HCT116 (cell line): ENCODE measurements at regions not wholly inside any gene's neighbourhood (a gene's known extent, or its start where the extent isn't known, plus 50 kb on each side); places are given as distances from the start of the nearest gene placed in this dataset.

Source experiments
- ATAC-seq: fragments of 200-7000 bp; cut with Tn5 transposase; 2 replicates; pipeline ENCODE4 v1.9.1; 2020; ENCODE audit warnings: mild to moderate bottlenecking, moderate library complexity
- BruUV-seq: library from RNA; stranded (reverse); fragments of 400-500 nt; replicated peaks from 2 replicates; lab custom pipeline; 2021; lab: Mats Ljungman, UMichigan
- CTCF ChIA-PET: fragments of 300-600 bp; sonication (Branson Sonifier 250); formaldehyde crosslinking; loops from one replicate; lab custom pipeline; 2021; ENCODE audit warnings: antibody characterized with exemption; lab: Charles Lee
- POLR2A ChIA-PET: fragments of 300-600, 350-600 bp; sonication (Branson Sonifier 250); formaldehyde crosslinking; loops from one replicate; lab custom pipeline; 2021; ENCODE audit warnings: antibody characterized with exemption; lab: Charles Lee
- RAD21 ChIA-PET, 2 experiments: fragments of 300-600 bp; sonication (Branson Sonifier 250); formaldehyde crosslinking; loops; one replicate each; lab custom pipeline; 2023; ENCODE audit warnings: low total read pairs in 2 of 2; ENCODE audit not compliant: uncharacterized antibody in 2 of 2, unreplicated experiment in 2 of 2, low non-redundant PET in 1 of 2; lab: Charles Lee
- DNase-seq: peaks from one replicate; pipeline ENCODE4 v3.0.0-alpha.2; 2010; ENCODE audit warnings: low read depth, low spot score
- H2AFZ ChIP-seq: fragments of 200-600 bp; shearing (Covaris generic), sonication (generic); 2 replicates; pipeline ENCODE4 v1.6.1; 2017; ENCODE audit warnings: low read depth, mixed run types, mixed read lengths, antibody characterized with exemption, low read length; ENCODE audit not compliant: poor library complexity, severe bottlenecking
- H3K27ac ChIP-seq: 2 replicates; pipeline ENCODE4 v1.5.1; 2012; ENCODE audit warnings: low read depth, low read length
- H3K27me3 ChIP-seq: fragments of 200-600 bp; sonication (generic); 2 replicates; pipeline ENCODE4 v1.6.1; 2016; ENCODE audit warnings: mixed run types, low read length, mixed read lengths; ENCODE audit not compliant: insufficient read depth
- H3K36me3 ChIP-seq, 2 experiments: fragments of 200-500 bp in 1 of 2; fragments of 200-600 bp in 1 of 2; sonication (Bioruptor generic) in 1 of 2; sonication (generic) in 1 of 2; 2 replicates each; pipeline versions ENCODE4 v1.5.1 to v1.6.1; 2014 to 2016; ENCODE audit warnings: low read length in 2 of 2, inconsistent platforms in 1 of 2, mixed read lengths in 1 of 2, mixed run types in 1 of 2; ENCODE audit not compliant: insufficient read depth in 2 of 2, control insufficient read depth in 1 of 2
- H3K4me1 ChIP-seq, 2 experiments: fragments of 200-600 bp in 1 of 2; sonication (generic) in 1 of 2; 2 replicates each; pipeline versions ENCODE4 v1.5.1 to v1.6.1; 2012 to 2017; ENCODE audit warnings: low read length in 2 of 2, inconsistent platforms in 1 of 2, mild to moderate bottlenecking in 1 of 2, mixed read lengths in 1 of 2, mixed run types in 1 of 2, moderate library complexity in 1 of 2; ENCODE audit not compliant: insufficient read depth in 2 of 2, control insufficient read depth in 1 of 2
- H3K4me2 ChIP-seq: fragments of 200-600 bp; sonication (generic); 2 replicates; pipeline ENCODE4 v1.6.1; 2017; ENCODE audit warnings: mixed run types, low read length, mixed read lengths
- H3K4me3 ChIP-seq, 2 experiments: fragments of 200-600 bp in 1 of 2; sonication (generic) in 1 of 2; replicated peaks in 1 of 2; 2 replicates each; pipeline ENCODE4 v1.5.1; 2011 to 2016; ENCODE audit warnings: low read length in 2 of 2, control low read depth in 1 of 2, low read depth in 1 of 2, mild to moderate bottlenecking in 1 of 2, mixed read lengths in 1 of 2, mixed run types in 1 of 2
- H3K79me2 ChIP-seq: fragments of 200-600 bp; sonication (generic); 2 replicates; pipeline ENCODE4 v1.6.1; 2017; ENCODE audit warnings: mild to moderate bottlenecking, mixed run types, low read length, moderate library complexity, mixed read lengths; ENCODE audit not compliant: insufficient read depth
- H3K9ac ChIP-seq: fragments of 200-600 bp; sonication (generic); 2 replicates; pipeline ENCODE4 v1.6.1; 2016; ENCODE audit warnings: low read length, mixed read lengths
- H3K9me2 ChIP-seq: fragments of 200-600 bp; sonication (generic), shearing (Covaris generic); 2 replicates; pipeline ENCODE4 v1.6.1; 2017; ENCODE audit warnings: mixed run types, mild to moderate bottlenecking, moderate library complexity; ENCODE audit not compliant: insufficient read depth
- H3K9me3 ChIP-seq, 2 experiments: fragments of 200-500 bp in 1 of 2; fragments of 200-600 bp in 1 of 2; sonication (Bioruptor generic) in 1 of 2; sonication (generic) in 1 of 2; 2 replicates each; pipeline ENCODE4 v1.6.1; 2014 to 2017; ENCODE audit warnings: low read length in 2 of 2, mixed read lengths in 2 of 2, inconsistent platforms in 1 of 2, low read depth in 1 of 2, mild to moderate bottlenecking in 1 of 2, mixed run types in 1 of 2, moderate library complexity in 1 of 2; ENCODE audit not compliant: control insufficient read depth in 1 of 2, insufficient read depth in 1 of 2
- H4K20me1 ChIP-seq: fragments of 200-600 bp; sonication (generic), shearing (Covaris generic); 2 replicates; pipeline ENCODE4 v1.6.1; 2017; ENCODE audit warnings: mixed run types, mild to moderate bottlenecking, moderate library complexity; ENCODE audit not compliant: insufficient read depth
- ATF3 ChIP-seq: IDR thresholded peaks from 2 replicates; pipeline ENCODE4 v1.6.1; 2012
- CBX3 ChIP-seq: IDR thresholded peaks from 2 replicates; pipeline ENCODE4 v1.6.1; 2012; ENCODE audit warnings: low read depth
- CEBPB ChIP-seq: IDR thresholded peaks from 2 replicates; pipeline ENCODE4 v1.6.1; 2012; ENCODE audit warnings: low read depth
- EGR1 ChIP-seq: IDR thresholded peaks from 2 replicates; pipeline ENCODE4 v1.6.1; 2012; ENCODE audit warnings: low read depth
- ELF1 ChIP-seq: IDR thresholded peaks from 2 replicates; pipeline ENCODE4 v1.6.1; 2012; ENCODE audit warnings: low read depth, borderline replicate concordance
- EZH2 ChIP-seq: fragments of 200-600 bp; sonication (generic); IDR thresholded peaks from 2 replicates; pipeline ENCODE4 v1.6.1; 2017; ENCODE audit warnings: antibody characterized with exemption, mixed run types
- FOSL1 ChIP-seq: IDR thresholded peaks from 2 replicates; pipeline ENCODE4 v1.6.1; 2012; ENCODE audit warnings: low read depth
- POLR2A ChIP-seq: IDR thresholded peaks from 2 replicates; pipeline ENCODE4 v1.7.0; 2011; ENCODE audit warnings: borderline replicate concordance; ENCODE audit not compliant: insufficient read depth, insufficient read length; ENCODE audit errors: extremely low read depth
- POLR2AphosphoS5 ChIP-seq: IDR thresholded peaks from 2 replicates; pipeline ENCODE4 v1.6.1; 2011; ENCODE audit warnings: mild to moderate bottlenecking, low read depth, low read length, moderate library complexity
- RAD21 ChIP-seq: IDR thresholded peaks from 2 replicates; pipeline ENCODE4 v1.6.1; 2012; ENCODE audit warnings: low read depth, mild to moderate bottlenecking
- SP1 ChIP-seq: IDR thresholded peaks from 2 replicates; pipeline ENCODE4 v1.6.1; 2012; ENCODE audit warnings: low read depth
- SRF ChIP-seq: IDR thresholded peaks from 2 replicates; pipeline ENCODE4 v1.6.1; 2012; ENCODE audit warnings: low read depth
- TCF7L2 ChIP-seq: IDR thresholded peaks from 2 replicates; pipeline ENCODE4 v1.7.0; 2011; ENCODE audit warnings: borderline replicate concordance, inconsistent platforms; ENCODE audit not compliant: insufficient read depth, insufficient read length; ENCODE audit errors: extremely low read depth
- YY1 ChIP-seq: IDR thresholded peaks from 2 replicates; pipeline ENCODE4 v1.6.1; 2011; ENCODE audit warnings: low read length, low read depth, moderate library complexity, mild to moderate bottlenecking; ENCODE audit not compliant: insufficient replicate concordance; ENCODE audit errors: extremely low read depth
- intact Hi-C: fragments of 100-400 bp; cut with micrococcal nuclease; formaldehyde crosslinking; loops from 2 replicates; pipeline ENCODE4 v1.10.0; 2022
- TF ChIP-seq, protein P1 (sequence below): IDR thresholded peaks from 2 replicates; pipeline ENCODE4 v1.6.1; 2011; ENCODE audit warnings: mild to moderate bottlenecking, low read length, moderate library complexity; ENCODE audit not compliant: insufficient replicate concordance; ENCODE audit errors: extremely low read depth
- TF ChIP-seq, protein P2 (sequence below): IDR thresholded peaks from 2 replicates; pipeline ENCODE4 v1.6.1; 2012; ENCODE audit warnings: low read depth

- BruUV-seq, result no TSS peak
- intact Hi-C loops, result loop anchor here (10.0 kb wide), 1 partner anchor 109 kb away; no protein-coding TSS in a partner anchor
- no peaks in the 10 kb centered on the region for H3K27me3 ChIP-seq
- H3K4me3 ChIP-seq, result no peak overlapping the region
- CTCF ChIA-PET, result no interaction called here
- no peaks in the 10 kb centered on the region for H3K79me2 ChIP-seq
- DNase-seq, result no peak
- RAD21 ChIA-PET, result no interaction called here
- peaks cover 8 to 10% of the 10 kb centered on the region in 2 experiments; a peak in 3 of 4 replicates for H3K4me1 ChIP-seq
- H3K36me3 ChIP-seq, result no peaks in the 10 kb centered on the region
- no peak for ATAC-seq
- no peak overlapping the region for H2AFZ ChIP-seq
- no peak for TF ChIP-seq SP1
- no peak for TF ChIP-seq ATF3
- TF ChIP-seq CBX3, result no peak
- no peak for TF ChIP-seq RAD21
- TF ChIP-seq YY1, result no peak
- no peak for TF ChIP-seq POLR2A
- TF ChIP-seq FOSL1, result no peak
- TF ChIP-seq TCF7L2, result no peak
- TF ChIP-seq, protein P1, sequence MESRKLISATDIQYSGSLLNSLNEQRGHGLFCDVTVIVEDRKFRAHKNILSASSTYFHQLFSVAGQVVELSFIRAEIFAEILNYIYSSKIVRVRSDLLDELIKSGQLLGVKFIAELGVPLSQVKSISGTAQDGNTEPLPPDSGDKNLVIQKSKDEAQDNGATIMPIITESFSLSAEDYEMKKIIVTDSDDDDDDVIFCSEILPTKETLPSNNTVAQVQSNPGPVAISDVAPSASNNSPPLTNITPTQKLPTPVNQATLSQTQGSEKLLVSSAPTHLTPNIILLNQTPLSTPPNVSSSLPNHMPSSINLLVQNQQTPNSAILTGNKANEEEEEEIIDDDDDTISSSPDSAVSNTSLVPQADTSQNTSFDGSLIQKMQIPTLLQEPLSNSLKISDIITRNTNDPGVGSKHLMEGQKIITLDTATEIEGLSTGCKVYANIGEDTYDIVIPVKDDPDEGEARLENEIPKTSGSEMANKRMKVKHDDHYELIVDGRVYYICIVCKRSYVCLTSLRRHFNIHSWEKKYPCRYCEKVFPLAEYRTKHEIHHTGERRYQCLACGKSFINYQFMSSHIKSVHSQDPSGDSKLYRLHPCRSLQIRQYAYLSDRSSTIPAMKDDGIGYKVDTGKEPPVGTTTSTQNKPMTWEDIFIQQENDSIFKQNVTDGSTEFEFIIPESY, result no peak
- TF ChIP-seq POLR2AphosphoS5, result no peak
- no peak for TF ChIP-seq EGR1
- no peak for TF ChIP-seq ELF1
- TF ChIP-seq EZH2, result no peak
- no peak for TF ChIP-seq CEBPB
- TF ChIP-seq, protein P2, sequence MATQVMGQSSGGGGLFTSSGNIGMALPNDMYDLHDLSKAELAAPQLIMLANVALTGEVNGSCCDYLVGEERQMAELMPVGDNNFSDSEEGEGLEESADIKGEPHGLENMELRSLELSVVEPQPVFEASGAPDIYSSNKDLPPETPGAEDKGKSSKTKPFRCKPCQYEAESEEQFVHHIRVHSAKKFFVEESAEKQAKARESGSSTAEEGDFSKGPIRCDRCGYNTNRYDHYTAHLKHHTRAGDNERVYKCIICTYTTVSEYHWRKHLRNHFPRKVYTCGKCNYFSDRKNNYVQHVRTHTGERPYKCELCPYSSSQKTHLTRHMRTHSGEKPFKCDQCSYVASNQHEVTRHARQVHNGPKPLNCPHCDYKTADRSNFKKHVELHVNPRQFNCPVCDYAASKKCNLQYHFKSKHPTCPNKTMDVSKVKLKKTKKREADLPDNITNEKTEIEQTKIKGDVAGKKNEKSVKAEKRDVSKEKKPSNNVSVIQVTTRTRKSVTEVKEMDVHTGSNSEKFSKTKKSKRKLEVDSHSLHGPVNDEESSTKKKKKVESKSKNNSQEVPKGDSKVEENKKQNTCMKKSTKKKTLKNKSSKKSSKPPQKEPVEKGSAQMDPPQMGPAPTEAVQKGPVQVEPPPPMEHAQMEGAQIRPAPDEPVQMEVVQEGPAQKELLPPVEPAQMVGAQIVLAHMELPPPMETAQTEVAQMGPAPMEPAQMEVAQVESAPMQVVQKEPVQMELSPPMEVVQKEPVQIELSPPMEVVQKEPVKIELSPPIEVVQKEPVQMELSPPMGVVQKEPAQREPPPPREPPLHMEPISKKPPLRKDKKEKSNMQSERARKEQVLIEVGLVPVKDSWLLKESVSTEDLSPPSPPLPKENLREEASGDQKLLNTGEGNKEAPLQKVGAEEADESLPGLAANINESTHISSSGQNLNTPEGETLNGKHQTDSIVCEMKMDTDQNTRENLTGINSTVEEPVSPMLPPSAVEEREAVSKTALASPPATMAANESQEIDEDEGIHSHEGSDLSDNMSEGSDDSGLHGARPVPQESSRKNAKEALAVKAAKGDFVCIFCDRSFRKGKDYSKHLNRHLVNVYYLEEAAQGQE, result no peak
- no peak for TF ChIP-seq SRF
- H3K4me2 ChIP-seq, result no peak overlapping the region
- no peaks in the 10 kb centered on the region for H3K9me2 ChIP-seq
- POLR2A ChIA-PET, result no interaction called here
- H3K27ac ChIP-seq, result no peak overlapping the region
- H3K9me3 ChIP-seq, result no peaks in the 10 kb centered on the region
- H3K9ac ChIP-seq, result no peak overlapping the region
- no peaks in the 10 kb centered on the region for H4K20me1 ChIP-seq
Observed at GRCh38 chr1:228853637-228854036, 118.4 kb downstream of the RHOU start.
